ENCODE measurements at regions not wholly inside any gene's neighbourhood (a gene's known extent, or its start where the extent isn't known, plus 50 kb on each side); places are given as distances from the start of the nearest gene placed in this dataset.
"Not testable (repeated sequence)": the region's sequence is repeated elsewhere in the genome, so short reads cannot be mapped to it uniquely, and the experiment has no call there.

- intact Hi-C loops (cut with micrococcal nuclease), result no loop called here
- peaks cover 3% of the 10 kb centered on the region for H3K36me3 Mint-ChIP-seq (ENCODE audit: low read depth)
- peaks cover 8% of the 10 kb centered on the region for H3K9me3 Mint-ChIP-seq
- peaks cover 18% of the 10 kb centered on the region for H3K27me3 Mint-ChIP-seq
- no peak overlapping the region for H3K4me3 Mint-ChIP-seq
- DNase-seq, result no peak
- TF ChIP-seq CTCF (IDR thresholded peaks at IDR 0.05), result no peak
- no peak for ATAC-seq (ENCODE audit: low read depth)
- CTCF ChIA-PET, result no interaction called here
- POLR2A ChIA-PET, result no interaction called here
- no peak overlapping the region for H3K27ac Mint-ChIP-seq
- H3K4me1 Mint-ChIP-seq, result no peaks in the 10 kb centered on the region
These were observed 60.1 kb upstream of the PHIP start for GRCh38 chr6:79138146-79138545.

- H3K27ac Mint-ChIP-seq, result no peak overlapping the region
- peaks cover 3% of the 10 kb centered on the region for H3K36me3 Mint-ChIP-seq (ENCODE audit: low read depth)
- H3K4me3 Mint-ChIP-seq, result no peak overlapping the region
- no peak for TF ChIP-seq CTCF (IDR thresholded peaks at IDR 0.05)
- CTCF ChIA-PET, result no interaction called here
- DNase-seq (no peak), ATAC-seq (ENCODE audit: low read depth) (no peak)
- no peaks in the 10 kb centered on the region for H3K4me1 Mint-ChIP-seq
- POLR2A ChIA-PET, result no interaction called here
- peaks cover 18% of the 10 kb centered on the region for H3K27me3 Mint-ChIP-seq
- intact Hi-C loops (cut with micrococcal nuclease), result no loop called here
- H3K9me3 Mint-ChIP-seq, result peaks cover 8% of the 10 kb centered on the region
These were observed 59.6 kb upstream of the PHIP start for GRCh38 chr6:79137671-79138070.

- DNase-seq, result no peak
- Mint-ChIP-seq H3K9me3 (peaks cover 8% of the 10 kb centered on the region), H3K27me3 (peaks cover 18% of the 10 kb centered on the region), H3K4me3 (no peak overlapping the region), H3K4me1 (no peaks in the 10 kb centered on the region), H3K36me3 (ENCODE audit: low read depth) (peaks cover 3% of the 10 kb centered on the region), H3K27ac (no peak overlapping the region)
- TF ChIP-seq CTCF (IDR thresholded peaks at IDR 0.05), result no peak
- POLR2A ChIA-PET, result no interaction called here
- intact Hi-C loops (cut with micrococcal nuclease), result no loop called here
- CTCF ChIA-PET, result no interaction called here
- ATAC-seq (ENCODE audit: low read depth), result no peak
These were observed 58.0 kb upstream of the PHIP start for GRCh38 chr6:79135973-79136470.

GRCh38 chr6:79134699-79135474, 56.8 kb upstream of the PHIP start:
- peaks cover 21% of the 10 kb centered on the region for H3K27me3 Mint-ChIP-seq
- POLR2A ChIA-PET, result no interaction called here

GRCh38 chr6:79133173-79133572, 55.1 kb upstream of the PHIP start:
- ChIA-PET POLR2A (no interaction called here), CTCF (no interaction called here)
- Mint-ChIP-seq H3K36me3 (ENCODE audit: low read depth) (peaks cover 3% of the 10 kb centered on the region), H3K4me3 (no peak overlapping the region), H3K27ac (no peak overlapping the region), H3K4me1 (no peaks in the 10 kb centered on the region), H3K27me3 (peaks cover 22% of the 10 kb centered on the region), H3K9me3 (peaks cover 8% of the 10 kb centered on the region)
- intact Hi-C loops (cut with micrococcal nuclease), result no loop called here
- ATAC-seq (ENCODE audit: low read depth), result no peak
- DNase-seq, result no peak
- TF ChIP-seq CTCF (IDR thresholded peaks at IDR 0.05), result no peak

More at GRCh38 chr6:79134699-79135474, 56.8 kb upstream of the PHIP start:
- intact Hi-C loops (cut with micrococcal nuclease), result no loop called here
- CTCF ChIA-PET, result no interaction called here
- peaks cover 8% of the 10 kb centered on the region for H3K9me3 Mint-ChIP-seq
- no peak for DNase-seq
- H3K36me3 Mint-ChIP-seq (ENCODE audit: low read depth), result peaks cover 3% of the 10 kb centered on the region
- no peak for ATAC-seq (ENCODE audit: low read depth)
- H3K27ac Mint-ChIP-seq, result no peak overlapping the region
- no peak for TF ChIP-seq CTCF (IDR thresholded peaks at IDR 0.05)
- H3K4me3 Mint-ChIP-seq, result no peak overlapping the region
- no peaks in the 10 kb centered on the region for H3K4me1 Mint-ChIP-seq

- H3K4me3 Mint-ChIP-seq; H3K36me3 Mint-ChIP-seq (ENCODE audit: low read depth); H3K4me1 Mint-ChIP-seq; POLR2A ChIA-PET; intact Hi-C loops (cut with micrococcal nuclease); CTCF ChIA-PET; ATAC-seq (ENCODE audit: low read depth); H3K9me3 Mint-ChIP-seq; DNase-seq; H3K27ac Mint-ChIP-seq: not testable (repeated sequence)
- H3K27me3 Mint-ChIP-seq, result peaks cover 12% of the 10 kb centered on the region
These were observed 53.2 kb upstream of the PHIP start for GRCh38 chr6:79131220-79131619.
